RWPE1 (cell line): ENCODE measurements at regions not wholly inside any gene's neighbourhood (a gene's known extent, or its start where the extent isn't known, plus 50 kb on each side); places are given as distances from the start of the nearest gene placed in this dataset.

Experiments used
- CTCF ChIA-PET: fragments of 350-600 bp; sonication (Branson Sonifier 250); formaldehyde crosslinking; extraction: SDS; loops from one replicate; lab custom pipeline; 2021; lab: Yijun Ruan, JAX
- POLR2A ChIA-PET: fragments of 400-600 bp; formaldehyde crosslinking; extraction: SDS; loops from one replicate; lab custom pipeline; 2020; ENCODE audit warnings: antibody characterized with exemption; ENCODE audit not compliant: low non-redundant PET; lab: Yijun Ruan, JAX
- DNase-seq: peaks from one replicate; pipeline ENCODE4 v3.0.0; 2012; ENCODE audit warnings: low spot score
- H3K27ac ChIP-seq: fragments of 450-650 bp; 2 replicates; pipeline ENCODE4 v1.5.1; 2017
- TF ChIP-seq, protein P1 (sequence below): fragments of 450-650 bp; conservative IDR thresholded peaks from 2 replicates; pipeline ENCODE4 v1.5.1; 2017; ENCODE audit warnings: low read depth, mild to moderate bottlenecking

DNA sequence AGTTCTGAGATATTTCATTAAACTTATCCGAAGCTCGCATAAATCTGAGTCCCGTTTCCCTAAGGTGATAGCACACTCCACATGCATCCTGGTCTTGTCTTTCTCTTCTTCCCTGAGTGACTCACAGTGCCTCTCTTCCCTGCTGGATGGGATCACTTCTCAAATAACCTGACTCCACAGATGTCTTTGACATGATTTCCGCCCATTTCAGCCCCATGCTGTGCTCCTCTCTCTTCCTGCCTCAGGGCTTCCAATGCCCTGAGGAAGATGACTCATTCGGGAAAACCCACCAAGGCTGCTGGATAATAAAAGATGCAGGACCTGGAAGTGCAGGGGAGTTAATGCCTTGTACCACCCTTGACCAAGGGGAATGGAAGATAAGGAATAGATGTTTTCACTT is 441.7 kb upstream of the SOX11 start:
- no peak overlapping the region for H3K27ac ChIP-seq
- no peak for DNase-seq
- ChIA-PET CTCF (no interaction called here), POLR2A (no interaction called here)
- TF ChIP-seq, protein P1, sequence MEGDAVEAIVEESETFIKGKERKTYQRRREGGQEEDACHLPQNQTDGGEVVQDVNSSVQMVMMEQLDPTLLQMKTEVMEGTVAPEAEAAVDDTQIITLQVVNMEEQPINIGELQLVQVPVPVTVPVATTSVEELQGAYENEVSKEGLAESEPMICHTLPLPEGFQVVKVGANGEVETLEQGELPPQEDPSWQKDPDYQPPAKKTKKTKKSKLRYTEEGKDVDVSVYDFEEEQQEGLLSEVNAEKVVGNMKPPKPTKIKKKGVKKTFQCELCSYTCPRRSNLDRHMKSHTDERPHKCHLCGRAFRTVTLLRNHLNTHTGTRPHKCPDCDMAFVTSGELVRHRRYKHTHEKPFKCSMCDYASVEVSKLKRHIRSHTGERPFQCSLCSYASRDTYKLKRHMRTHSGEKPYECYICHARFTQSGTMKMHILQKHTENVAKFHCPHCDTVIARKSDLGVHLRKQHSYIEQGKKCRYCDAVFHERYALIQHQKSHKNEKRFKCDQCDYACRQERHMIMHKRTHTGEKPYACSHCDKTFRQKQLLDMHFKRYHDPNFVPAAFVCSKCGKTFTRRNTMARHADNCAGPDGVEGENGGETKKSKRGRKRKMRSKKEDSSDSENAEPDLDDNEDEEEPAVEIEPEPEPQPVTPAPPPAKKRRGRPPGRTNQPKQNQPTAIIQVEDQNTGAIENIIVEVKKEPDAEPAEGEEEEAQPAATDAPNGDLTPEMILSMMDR: no peak

DNA sequence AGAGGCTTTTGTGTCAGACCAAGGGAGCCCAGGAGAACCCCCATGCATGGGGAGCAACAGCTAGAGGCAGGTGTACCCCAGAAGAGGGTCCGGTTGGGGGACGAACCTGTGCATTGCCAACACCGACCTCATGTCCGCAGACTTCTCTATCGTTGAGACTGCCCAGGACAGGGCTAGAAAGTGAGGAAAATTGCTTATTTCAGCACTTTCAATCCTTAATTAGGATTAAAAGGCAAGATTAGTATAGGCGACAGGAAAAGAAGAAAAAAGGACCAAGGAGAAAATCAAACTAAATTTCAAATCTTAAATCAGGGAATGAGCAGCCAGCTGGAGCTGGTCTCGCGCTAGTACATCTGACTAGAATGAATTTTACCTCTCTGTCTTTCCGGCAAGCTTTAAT is 438.9 kb upstream of the SOX11 start:
- ChIA-PET CTCF (no interaction called here), POLR2A (no interaction called here)
- no peak overlapping the region for H3K27ac ChIP-seq
- DNase-seq: no peak
- TF ChIP-seq, protein P1: no peak

DNA sequence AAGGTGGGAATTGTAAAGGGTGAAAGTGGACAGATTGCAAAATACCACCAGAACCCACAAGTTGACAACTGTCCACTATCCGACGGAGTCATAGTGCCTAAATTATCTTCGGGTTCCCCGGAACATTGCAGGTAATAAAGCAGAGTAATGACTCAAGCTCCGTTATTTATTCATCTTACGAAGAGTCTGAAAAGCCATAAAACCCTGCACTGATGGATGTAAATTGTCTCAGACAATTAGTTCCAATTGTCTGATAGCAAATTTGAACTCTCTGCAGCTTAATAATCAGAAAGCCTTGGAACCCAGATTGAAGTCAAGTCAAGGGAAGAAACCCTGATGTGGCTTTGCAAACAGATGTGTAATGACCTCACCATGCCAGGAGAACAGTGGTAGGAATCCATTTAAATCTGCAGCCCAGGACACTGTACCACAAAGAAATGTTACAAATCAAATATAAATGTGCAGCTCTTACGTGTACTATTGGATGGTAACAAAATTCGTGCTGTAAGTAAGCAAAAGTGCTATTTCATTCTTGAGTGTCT is 437.3 kb upstream of the SOX11 start:
- POLR2A ChIA-PET: no interaction called here
- CTCF ChIA-PET: no interaction called here
- TF ChIP-seq, protein P1: no peak
- DNase-seq: no peak
- H3K27ac ChIP-seq: no peak overlapping the region

DNA sequence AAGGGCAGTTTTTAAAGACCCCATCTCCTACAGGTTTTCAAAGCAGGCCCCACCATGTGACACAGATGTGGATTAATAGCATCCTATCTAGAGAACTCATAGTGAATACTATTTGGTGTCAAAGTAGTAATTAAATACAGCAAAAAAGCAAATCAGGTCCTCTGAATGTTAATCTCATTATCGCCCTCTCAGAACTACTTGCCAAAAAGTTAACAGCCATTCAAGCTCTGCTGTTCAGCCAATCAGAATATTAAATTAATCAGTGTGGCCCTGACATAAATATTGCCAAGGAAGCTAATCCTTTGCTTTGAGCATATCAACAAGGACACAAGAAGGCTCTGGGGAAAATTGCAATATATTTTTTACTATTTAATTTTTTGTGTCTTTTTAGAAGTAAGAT is 428.9 kb upstream of the SOX11 start:
- TF ChIP-seq, protein P1: no peak
- no peak overlapping the region for H3K27ac ChIP-seq
- POLR2A ChIA-PET: no interaction called here
- CTCF ChIA-PET: interaction anchor here (0.6 kb wide), 1 partner anchor 1777 kb away, joined by 4 read pairs; no protein-coding TSS in a partner anchor
- DNase-seq: no peak

DNA sequence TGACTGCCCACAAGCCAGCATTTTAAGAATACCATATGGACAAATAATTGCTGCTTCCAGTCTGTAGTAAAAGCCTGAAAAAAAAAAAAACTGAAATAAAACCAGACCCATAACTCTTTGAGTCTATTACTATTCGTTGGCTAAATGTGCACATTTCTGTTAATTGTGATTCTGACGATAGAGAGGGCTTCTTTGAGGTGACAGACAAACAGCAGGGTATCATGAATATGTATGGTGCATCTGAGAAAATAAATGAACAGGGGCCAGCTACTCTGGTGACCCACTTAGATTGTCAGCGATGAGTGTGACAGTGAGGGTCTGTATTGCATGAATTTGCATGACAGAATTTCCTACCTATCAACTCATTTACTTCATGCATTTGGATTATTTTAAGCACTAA is 427.8 kb upstream of the SOX11 start:
- DNase-seq: no peak
- CTCF ChIA-PET: no interaction called here
- POLR2A ChIA-PET: no interaction called here
- no peak overlapping the region for H3K27ac ChIP-seq
- TF ChIP-seq, protein P1: no peak

DNA sequence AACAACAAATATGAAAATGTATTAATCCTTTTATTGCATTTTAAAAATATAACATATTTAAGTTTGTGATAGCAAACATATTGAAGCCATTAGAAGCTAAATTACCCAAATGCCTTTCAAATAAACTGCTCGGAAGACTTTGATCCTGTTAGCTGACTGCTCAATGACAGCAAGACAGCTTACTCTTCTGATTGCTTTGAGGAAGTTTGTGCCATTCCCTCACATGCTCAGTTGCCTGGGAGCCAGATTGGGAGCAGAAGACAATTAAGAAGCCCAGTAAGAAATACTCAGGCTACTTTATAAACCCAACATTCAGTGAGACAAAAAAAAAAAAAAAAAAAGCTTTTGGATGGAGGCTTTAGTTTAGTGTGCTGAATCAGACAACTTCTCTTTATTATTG is 407.1 kb upstream of the SOX11 start:
- ChIA-PET POLR2A (no interaction called here), CTCF (no interaction called here)
- DNase-seq: no peak
- TF ChIP-seq, protein P1: no peak
- no peak overlapping the region for H3K27ac ChIP-seq
